Transverse colon (tissue), 3 donors: ENCODE measurements at regions not wholly inside any gene's neighbourhood (a gene's known extent, or its start where the extent isn't known, plus 50 kb on each side); places are given as distances from the start of the nearest gene placed in this dataset.

Experiments
- EP300 ChIP-seq: sonication (generic); formaldehyde crosslinking; IDR thresholded peaks from one replicate; pipeline ENCODE4 v1.6.1; 2017; ENCODE audit warnings: antibody characterized with exemption, low read depth
- TF ChIP-seq, protein P1 (sequence below), 5 experiments: fragments of 200-600 bp in 3 of 5; fragments of 450-650 bp in 2 of 5; sonication (generic) in 3 of 5; IDR thresholded peaks; 1 replicate in 2 of 5; 2 replicates in 3 of 5; pipeline ENCODE4 v1.5.1; 2016 to 2017; ENCODE audit warnings: antibody characterized with exemption in 5 of 5, inconsistent platforms in 3 of 5, mild to moderate bottlenecking in 2 of 5, moderate library complexity in 1 of 5

GRCh38 chr2:30379481-30379880 is 67.6 kb upstream of the LCLAT1 start:
- no peak for TF ChIP-seq EP300
- TF ChIP-seq, protein P1, sequence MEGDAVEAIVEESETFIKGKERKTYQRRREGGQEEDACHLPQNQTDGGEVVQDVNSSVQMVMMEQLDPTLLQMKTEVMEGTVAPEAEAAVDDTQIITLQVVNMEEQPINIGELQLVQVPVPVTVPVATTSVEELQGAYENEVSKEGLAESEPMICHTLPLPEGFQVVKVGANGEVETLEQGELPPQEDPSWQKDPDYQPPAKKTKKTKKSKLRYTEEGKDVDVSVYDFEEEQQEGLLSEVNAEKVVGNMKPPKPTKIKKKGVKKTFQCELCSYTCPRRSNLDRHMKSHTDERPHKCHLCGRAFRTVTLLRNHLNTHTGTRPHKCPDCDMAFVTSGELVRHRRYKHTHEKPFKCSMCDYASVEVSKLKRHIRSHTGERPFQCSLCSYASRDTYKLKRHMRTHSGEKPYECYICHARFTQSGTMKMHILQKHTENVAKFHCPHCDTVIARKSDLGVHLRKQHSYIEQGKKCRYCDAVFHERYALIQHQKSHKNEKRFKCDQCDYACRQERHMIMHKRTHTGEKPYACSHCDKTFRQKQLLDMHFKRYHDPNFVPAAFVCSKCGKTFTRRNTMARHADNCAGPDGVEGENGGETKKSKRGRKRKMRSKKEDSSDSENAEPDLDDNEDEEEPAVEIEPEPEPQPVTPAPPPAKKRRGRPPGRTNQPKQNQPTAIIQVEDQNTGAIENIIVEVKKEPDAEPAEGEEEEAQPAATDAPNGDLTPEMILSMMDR (IDR thresholded peaks at IDR 0.05): no peak
